Activated CD8-positive, alpha-beta memory T cell treated with anti-CD3 and anti-CD28 coated beads for 36 hours (primary cell): ENCODE measurements at regions not wholly inside any gene's neighbourhood (a gene's known extent, or its start where the extent isn't known, plus 50 kb on each side); places are given as distances from the start of the nearest gene placed in this dataset.

ENCODE experiments used
- CTCF ChIA-PET: fragments of 350-600 bp; sonication (Branson Sonifier 250); formaldehyde crosslinking; loops from one replicate; lab custom pipeline; 2021; ENCODE audit warnings: antibody characterized with exemption; lab: Charles Lee
- POLR2A ChIA-PET: fragments of 350-600 bp; sonication (Branson Sonifier 250); formaldehyde crosslinking; loops from one replicate; lab custom pipeline; 2021; ENCODE audit warnings: antibody characterized with exemption; lab: Charles Lee

GRCh38 chr11:105268404-105269062, 129.0 kb upstream of the CARD18 start:
- CTCF ChIA-PET = no interaction called here
- POLR2A ChIA-PET = no interaction called here

GRCh38 chr11:105265845-105266244, 126.3 kb upstream of the CARD18 start:
- ChIA-PET CTCF (no interaction called here), POLR2A (no interaction called here)

- ChIA-PET CTCF (no interaction called here), POLR2A (no interaction called here)
Measured at GRCh38 chr11:105260976-105261375, 121.4 kb upstream of the CARD18 start.

GRCh38 chr11:105245781-105246315, 106.3 kb upstream of the CARD18 start:
- POLR2A ChIA-PET = no interaction called here
- CTCF ChIA-PET = no interaction called here

- CTCF ChIA-PET = no interaction called here
- POLR2A ChIA-PET = no interaction called here
Measured at GRCh38 chr11:105244160-105244825, 104.7 kb upstream of the CARD18 start.

- ChIA-PET CTCF (no interaction called here), POLR2A (no interaction called here)
Measured at GRCh38 chr11:105241136-105241535, 101.6 kb upstream of the CARD18 start.

GRCh38 chr11:105236664-105237063, 97.1 kb upstream of the CARD18 start:
- CTCF ChIA-PET = no interaction called here
- POLR2A ChIA-PET = no interaction called here

- CTCF ChIA-PET = no interaction called here
- POLR2A ChIA-PET = no interaction called here
Measured at GRCh38 chr11:105233285-105233684, 93.7 kb upstream of the CARD18 start.

GRCh38 chr11:105232021-105232420, 92.5 kb upstream of the CARD18 start:
- ChIA-PET CTCF (no interaction called here), POLR2A (no interaction called here)

- ChIA-PET POLR2A (no interaction called here), CTCF (interaction anchor here (0.6 kb wide), 1 partner anchor 768 kb away, joined by 3 read pairs; no protein-coding TSS in a partner anchor)
Measured at GRCh38 chr11:105230586-105230985, 91.0 kb upstream of the CARD18 start.

- ChIA-PET CTCF (no interaction called here), POLR2A (no interaction called here)
Measured at GRCh38 chr11:105229761-105230160, 90.2 kb upstream of the CARD18 start.

- ChIA-PET POLR2A (no interaction called here), CTCF (no interaction called here)
Measured at GRCh38 chr11:105229257-105229656, 89.7 kb upstream of the CARD18 start.

GRCh38 chr11:105227363-105227762, 87.8 kb upstream of the CARD18 start:
- ChIA-PET CTCF (no interaction called here), POLR2A (no interaction called here)

GRCh38 chr11:105226766-105227165, 87.2 kb upstream of the CARD18 start:
- ChIA-PET CTCF (no interaction called here), POLR2A (no interaction called here)

GRCh38 chr11:105226091-105226490, 86.5 kb upstream of the CARD18 start:
- ChIA-PET POLR2A (no interaction called here), CTCF (no interaction called here)

GRCh38 chr11:105224482-105225253, 85.1 kb upstream of the CARD18 start:
- POLR2A ChIA-PET = no interaction called here
- CTCF ChIA-PET = no interaction called here

- POLR2A ChIA-PET = no interaction called here
- CTCF ChIA-PET = no interaction called here
Measured at GRCh38 chr11:105220121-105220520, 80.6 kb upstream of the CARD18 start.

GRCh38 chr11:105219670-105220069, 80.1 kb upstream of the CARD18 start:
- POLR2A ChIA-PET = no interaction called here

GRCh38 chr11:105219269-105219668, 79.7 kb upstream of the CARD18 start:
- CTCF ChIA-PET = no interaction called here
- POLR2A ChIA-PET = no interaction called here

More at GRCh38 chr11:105219670-105220069, 80.1 kb upstream of the CARD18 start:
- CTCF ChIA-PET = no interaction called here

- ChIA-PET CTCF (no interaction called here), POLR2A (no interaction called here)
Measured at GRCh38 chr11:105215528-105215927, 76.0 kb upstream of the CARD18 start.
